Muscle layer of duodenum (tissue), 2 donors: ENCODE measurements at regions not wholly inside any gene's neighbourhood (a gene's known extent, or its start where the extent isn't known, plus 50 kb on each side); places are given as distances from the start of the nearest gene placed in this dataset.
"Not testable (repeated sequence)": the region's sequence is repeated elsewhere in the genome, so short reads cannot be mapped to it uniquely, and the experiment has no call there.

Experiments used
- H3K27ac ChIP-seq: one replicate; pipeline ENCODE4 v1.7.0; 2013; ENCODE audit warnings: mild to moderate bottlenecking, low read length
- H3K27me3 ChIP-seq: one replicate; pipeline ENCODE4 v1.7.0; 2013; ENCODE audit warnings: low read depth, mild to moderate bottlenecking, control low read depth, low read length
- H3K36me3 ChIP-seq, 2 donors: one replicate each; pipeline ENCODE4 v1.7.0; 2013; ENCODE audit warnings: low read length in 2 of 2, control low read depth in 1 of 2, mild to moderate bottlenecking in 1 of 2; ENCODE audit not compliant: insufficient read depth in 2 of 2, control insufficient read depth in 1 of 2
- H3K4me1 ChIP-seq, 2 donors: one replicate each; pipeline ENCODE4 v1.7.0; 2013; ENCODE audit warnings: low read length in 2 of 2, mild to moderate bottlenecking in 2 of 2, control low read depth in 1 of 2, moderate library complexity in 1 of 2; ENCODE audit not compliant: insufficient read depth in 2 of 2, control insufficient read depth in 1 of 2
- H3K4me3 ChIP-seq, 2 donors: one replicate each; pipeline ENCODE4 v1.7.0; 2013; ENCODE audit warnings: low read length in 2 of 2, low read depth in 1 of 2, mild to moderate bottlenecking in 1 of 2
- H3K9me3 ChIP-seq, 2 donors: one replicate each; pipeline ENCODE4 v1.7.0; 2013; ENCODE audit warnings: low read length in 2 of 2, control low read depth in 1 of 2, mild to moderate bottlenecking in 1 of 2; ENCODE audit not compliant: control insufficient read depth in 1 of 2
- donor health status: healthy.

GRCh38 chrX:3181846-3182245 is 140.6 kb downstream of the ARSF start:
- H3K4me3 ChIP-seq, result no peak overlapping the region
- no peaks in the 10 kb centered on the region for H3K27me3 ChIP-seq
- H3K4me1 ChIP-seq, result no peaks in the 10 kb centered on the region
- no peaks in the 10 kb centered on the region for H3K9me3 ChIP-seq
- no peak overlapping the region for H3K27ac ChIP-seq
- H3K36me3 ChIP-seq, result no peaks in the 10 kb centered on the region

- H3K4me1 ChIP-seq, result no peaks in the 10 kb centered on the region
- H3K27ac ChIP-seq, result no peak overlapping the region
- H3K27me3 ChIP-seq, result no peaks in the 10 kb centered on the region
- H3K9me3 ChIP-seq, result no peaks in the 10 kb centered on the region
- no peak overlapping the region for H3K4me3 ChIP-seq
- no peaks in the 10 kb centered on the region for H3K36me3 ChIP-seq
These were observed 137.1 kb downstream of the ARSF start for GRCh38 chrX:3178329-3178728.

DNA sequence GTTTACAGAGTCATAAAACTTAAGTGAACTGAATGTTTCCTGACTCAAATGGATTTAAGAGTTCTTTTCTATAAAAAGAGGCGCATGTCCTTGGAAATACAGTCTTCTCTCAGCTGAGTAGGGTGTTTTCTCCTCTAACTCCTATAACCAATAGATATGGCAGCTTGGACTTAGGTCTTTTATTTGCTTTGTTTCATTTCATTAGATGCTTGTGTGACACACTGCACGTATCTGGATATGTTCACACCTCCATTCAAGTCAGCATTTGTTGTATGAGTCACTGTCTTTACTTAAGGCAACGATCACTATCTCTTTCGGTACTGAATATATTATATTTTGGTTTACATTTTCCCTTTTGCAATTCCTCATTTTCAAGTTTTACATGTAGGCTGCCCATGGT is 136.6 kb downstream of the ARSF start:
- Histone ChIP-seq H3K27ac (no peak overlapping the region), H3K4me3 (no peak overlapping the region), H3K36me3 (no peaks in the 10 kb centered on the region), H3K27me3 (no peaks in the 10 kb centered on the region), H3K9me3 (no peaks in the 10 kb centered on the region), H3K4me1 (no peaks in the 10 kb centered on the region)

DNA sequence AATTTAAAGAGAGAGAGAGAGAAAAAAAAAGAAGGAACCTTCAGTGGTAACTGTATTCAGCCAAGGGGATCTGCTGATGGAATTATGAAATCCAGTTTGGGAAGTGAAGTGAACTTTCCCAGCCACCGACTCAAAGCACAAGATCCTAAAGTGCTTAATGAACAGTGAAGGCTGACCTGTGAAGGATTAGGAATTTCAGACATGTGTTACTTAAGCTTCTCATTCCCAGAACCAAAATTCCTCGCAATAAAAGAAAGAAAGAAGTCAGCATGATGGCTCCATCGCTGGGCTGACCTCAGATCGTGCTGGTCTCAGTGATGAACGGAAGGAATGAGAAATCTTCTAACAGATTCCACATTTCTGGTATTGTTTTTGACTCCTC is 135.2 kb downstream of the ARSF start:
- Histone ChIP-seq H3K27ac (no peak overlapping the region), H3K9me3 (no peaks in the 10 kb centered on the region), H3K27me3 (no peaks in the 10 kb centered on the region), H3K4me3 (no peak overlapping the region), H3K4me1 (no peaks in the 10 kb centered on the region), H3K36me3 (no peaks in the 10 kb centered on the region)

GRCh38 chrX:3175659-3176438 is 134.6 kb downstream of the ARSF start:
- Histone ChIP-seq H3K4me1 (no peaks in the 10 kb centered on the region), H3K27ac (no peak overlapping the region), H3K36me3 (no peaks in the 10 kb centered on the region), H3K9me3 (no peaks in the 10 kb centered on the region), H3K4me3 (no peak overlapping the region), H3K27me3 (no peaks in the 10 kb centered on the region)

DNA sequence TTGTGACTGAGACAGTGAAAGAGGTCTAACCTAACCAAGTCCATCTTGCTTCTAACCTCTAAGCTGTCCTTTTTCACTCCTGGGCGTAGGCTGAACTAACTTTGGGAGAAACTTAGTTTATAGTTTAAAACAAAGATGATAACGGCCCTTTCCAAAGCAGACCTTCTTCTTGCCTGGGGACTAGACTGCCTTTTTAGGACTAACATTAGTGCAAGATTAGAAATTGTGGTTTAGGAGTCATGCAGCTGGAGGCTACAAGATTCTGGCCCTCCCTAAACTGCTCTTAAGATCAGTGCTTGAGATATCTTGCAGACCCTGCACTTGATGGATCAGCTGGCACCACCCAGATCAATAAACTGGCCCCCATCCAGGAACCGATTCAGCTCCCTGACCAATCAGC is 130.9 kb downstream of the ARSF start:
- not testable (repeated sequence) for H3K4me3 ChIP-seq, H3K4me1 ChIP-seq, H3K36me3 ChIP-seq, H3K27me3 ChIP-seq, H3K9me3 ChIP-seq, H3K27ac ChIP-seq

GRCh38 chrX:3169421-3169820 is 128.2 kb downstream of the ARSF start:
- no peak overlapping the region for H3K27ac ChIP-seq
- no peaks in the 10 kb centered on the region for H3K36me3 ChIP-seq
- no peaks in the 10 kb centered on the region for H3K27me3 ChIP-seq
- no peaks in the 10 kb centered on the region for H3K4me1 ChIP-seq
- H3K9me3 ChIP-seq, result no peaks in the 10 kb centered on the region
- H3K4me3 ChIP-seq, result no peak overlapping the region

- Histone ChIP-seq H3K27me3 (no peaks in the 10 kb centered on the region), H3K4me1 (no peaks in the 10 kb centered on the region), H3K4me3 (no peak overlapping the region), H3K27ac (no peak overlapping the region), H3K36me3 (no peaks in the 10 kb centered on the region), H3K9me3 (no peaks in the 10 kb centered on the region)
These were observed 126.5 kb downstream of the ARSF start for GRCh38 chrX:3167771-3168170.

DNA sequence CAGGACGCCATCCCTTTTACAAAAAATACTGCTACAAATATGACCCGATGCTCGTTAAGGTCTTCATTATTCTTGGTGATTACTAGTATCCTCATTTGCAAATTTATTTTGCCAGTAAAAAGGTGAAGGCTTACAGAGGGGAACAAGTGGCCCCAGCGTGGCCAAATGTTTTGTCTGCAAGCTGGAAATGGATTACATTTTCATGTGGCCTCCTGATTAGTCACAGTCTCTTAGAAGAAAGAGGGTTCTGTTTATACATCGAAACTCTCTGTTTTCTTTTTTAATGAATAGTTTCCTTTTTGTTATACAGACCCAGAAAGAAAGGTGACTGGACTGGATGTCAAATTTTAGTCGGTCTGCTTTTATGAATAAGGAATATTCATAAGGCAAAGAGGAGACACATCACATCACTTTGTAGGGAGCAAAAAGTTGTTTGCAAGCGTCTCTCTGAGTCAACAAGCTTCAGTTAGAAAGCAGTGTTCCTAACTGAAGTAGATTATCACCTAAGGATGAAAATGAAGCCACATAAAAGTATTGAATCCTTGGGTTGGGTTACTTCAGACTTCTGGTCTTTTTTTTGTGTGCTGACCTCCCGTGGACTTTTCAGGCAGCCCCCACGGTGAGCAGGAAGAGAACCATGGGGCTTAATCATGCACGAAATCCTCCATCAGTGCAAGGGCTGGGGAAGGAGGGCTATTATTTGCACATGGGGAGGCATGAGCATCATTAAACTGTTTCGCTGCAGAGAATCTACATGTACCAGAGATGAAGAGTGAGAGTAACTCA is 125.6 kb downstream of the ARSF start:
- Histone ChIP-seq H3K4me3 (no peak overlapping the region), H3K9me3 (no peaks in the 10 kb centered on the region), H3K27ac (no peak overlapping the region), H3K4me1 (no peaks in the 10 kb centered on the region), H3K36me3 (no peaks in the 10 kb centered on the region), H3K27me3 (no peaks in the 10 kb centered on the region)

- H3K9me3 ChIP-seq, result no peaks in the 10 kb centered on the region
- H3K27ac ChIP-seq, result no peak overlapping the region
- no peaks in the 10 kb centered on the region for H3K27me3 ChIP-seq
- no peaks in the 10 kb centered on the region for H3K4me1 ChIP-seq
- H3K36me3 ChIP-seq, result no peaks in the 10 kb centered on the region
- no peak overlapping the region for H3K4me3 ChIP-seq
These were observed 124.5 kb downstream of the ARSF start for GRCh38 chrX:3165808-3166207.
